GM06990 (cell line): ENCODE measurements at regions not wholly inside any gene's neighbourhood (a gene's known extent, or its start where the extent isn't known, plus 50 kb on each side); places are given as distances from the start of the nearest gene placed in this dataset.
"Not testable (repeated sequence)": the region's sequence is repeated elsewhere in the genome, so short reads cannot be mapped to it uniquely, and the experiment has no call there.

Experiments used
- DNase-seq: peaks from one replicate; pipeline ENCODE4 v3.0.0-alpha.2; 2011; ENCODE audit not compliant: insufficient read length; ENCODE audit errors: extremely low read depth
- H3K27me3 ChIP-seq: replicated peaks from 2 replicates; pipeline ENCODE4 v1.6.0; 2011; ENCODE audit warnings: low read length; ENCODE audit not compliant: control insufficient read depth, insufficient read depth
- H3K36me3 ChIP-seq: 2 replicates; pipeline ENCODE4 v1.5.1; 2011; ENCODE audit warnings: low read length; ENCODE audit not compliant: control insufficient read depth, insufficient read depth
- H3K4me3 ChIP-seq: replicated peaks from 2 replicates; pipeline ENCODE4 v1.5.1; 2011; ENCODE audit warnings: low read depth, mild to moderate bottlenecking, control low read depth, low read length
- TF ChIP-seq, protein P1 (sequence below): IDR thresholded peaks from 2 replicates; pipeline ENCODE4 v1.5.1; 2011; ENCODE audit warnings: low read length, control low read depth, mild to moderate bottlenecking, inconsistent platforms; ENCODE audit not compliant: insufficient read depth, poor library complexity, severe bottlenecking

DNA sequence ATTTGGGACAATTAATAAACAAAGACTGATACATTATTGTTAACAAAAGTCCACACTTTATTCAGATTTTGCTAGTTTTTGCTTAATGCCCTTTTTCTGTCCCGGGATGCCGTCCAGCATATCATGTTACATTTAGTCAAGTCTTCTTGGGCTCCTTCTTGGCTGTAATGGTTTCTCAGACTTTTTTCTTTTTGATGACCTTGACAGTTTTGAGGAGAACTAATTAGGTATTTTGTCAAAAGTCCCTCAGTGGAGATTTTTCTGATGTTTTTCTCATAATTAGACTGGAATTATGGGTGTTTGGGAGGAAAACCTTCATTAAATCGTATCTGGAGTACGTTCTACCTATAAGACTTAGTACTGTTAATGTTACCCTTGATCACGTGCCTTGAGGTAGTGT lies 177.2 kb downstream of the MCHR2 start:
- no peak overlapping the region for H3K4me3 ChIP-seq
- TF ChIP-seq, protein P1, sequence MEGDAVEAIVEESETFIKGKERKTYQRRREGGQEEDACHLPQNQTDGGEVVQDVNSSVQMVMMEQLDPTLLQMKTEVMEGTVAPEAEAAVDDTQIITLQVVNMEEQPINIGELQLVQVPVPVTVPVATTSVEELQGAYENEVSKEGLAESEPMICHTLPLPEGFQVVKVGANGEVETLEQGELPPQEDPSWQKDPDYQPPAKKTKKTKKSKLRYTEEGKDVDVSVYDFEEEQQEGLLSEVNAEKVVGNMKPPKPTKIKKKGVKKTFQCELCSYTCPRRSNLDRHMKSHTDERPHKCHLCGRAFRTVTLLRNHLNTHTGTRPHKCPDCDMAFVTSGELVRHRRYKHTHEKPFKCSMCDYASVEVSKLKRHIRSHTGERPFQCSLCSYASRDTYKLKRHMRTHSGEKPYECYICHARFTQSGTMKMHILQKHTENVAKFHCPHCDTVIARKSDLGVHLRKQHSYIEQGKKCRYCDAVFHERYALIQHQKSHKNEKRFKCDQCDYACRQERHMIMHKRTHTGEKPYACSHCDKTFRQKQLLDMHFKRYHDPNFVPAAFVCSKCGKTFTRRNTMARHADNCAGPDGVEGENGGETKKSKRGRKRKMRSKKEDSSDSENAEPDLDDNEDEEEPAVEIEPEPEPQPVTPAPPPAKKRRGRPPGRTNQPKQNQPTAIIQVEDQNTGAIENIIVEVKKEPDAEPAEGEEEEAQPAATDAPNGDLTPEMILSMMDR = no peak
- no peak for DNase-seq
- H3K27me3 ChIP-seq = no peaks in the 10 kb centered on the region; the same call in 1 of the 2 replicates
- H3K36me3 ChIP-seq = no peaks in the 10 kb centered on the region

DNA sequence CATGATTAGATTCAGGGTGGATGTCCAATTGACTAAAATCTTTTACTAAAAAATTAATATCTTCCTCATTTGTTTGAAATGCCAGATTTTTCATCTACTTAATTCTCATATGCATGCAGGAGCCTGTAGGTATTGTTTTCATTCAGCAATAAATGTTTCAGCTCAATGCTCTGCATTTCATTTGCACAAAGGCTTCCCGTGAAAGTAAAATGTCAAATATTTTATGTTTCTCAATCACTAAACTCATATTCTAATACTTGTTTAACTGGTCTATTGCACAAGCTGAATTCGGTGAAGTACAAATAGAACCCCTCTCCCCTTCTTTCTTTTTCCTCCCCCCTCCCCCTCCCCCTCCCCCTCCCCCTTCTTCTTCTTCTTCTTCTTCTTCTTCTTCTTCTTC lies 175.9 kb downstream of the MCHR2 start:
- DNase-seq = no peak
- no peaks in the 10 kb centered on the region for H3K36me3 ChIP-seq
- no peaks in the 10 kb centered on the region; the same call in 1 of the 2 replicates for H3K27me3 ChIP-seq
- TF ChIP-seq, protein P1 = no peak
- H3K4me3 ChIP-seq = no peak overlapping the region

DNA sequence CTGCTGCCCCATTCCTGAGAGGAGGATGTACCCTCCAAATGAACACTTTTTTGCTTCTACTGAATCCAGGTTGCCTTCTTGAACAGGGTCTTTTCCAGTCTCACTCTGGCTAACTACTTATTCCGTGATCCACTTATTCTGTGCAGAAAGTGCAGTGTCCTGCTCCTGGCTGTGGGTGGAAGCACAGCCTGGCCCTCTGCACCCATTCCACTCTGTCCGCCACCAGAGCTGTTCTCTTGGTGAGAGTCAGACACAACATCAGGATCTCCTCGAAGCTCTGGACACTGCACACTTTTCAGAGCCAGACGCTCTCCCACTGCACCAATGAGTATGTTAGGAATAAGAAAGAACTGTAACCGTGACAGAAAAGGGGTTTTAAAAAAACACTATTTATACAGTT lies 174.2 kb downstream of the MCHR2 start:
- TF ChIP-seq, protein P1 = no peak
- H3K4me3 ChIP-seq = no peak overlapping the region
- H3K27me3 ChIP-seq = no peaks in the 10 kb centered on the region; the same call in 1 of the 2 replicates
- no peak for DNase-seq
- H3K36me3 ChIP-seq = no peaks in the 10 kb centered on the region

DNA sequence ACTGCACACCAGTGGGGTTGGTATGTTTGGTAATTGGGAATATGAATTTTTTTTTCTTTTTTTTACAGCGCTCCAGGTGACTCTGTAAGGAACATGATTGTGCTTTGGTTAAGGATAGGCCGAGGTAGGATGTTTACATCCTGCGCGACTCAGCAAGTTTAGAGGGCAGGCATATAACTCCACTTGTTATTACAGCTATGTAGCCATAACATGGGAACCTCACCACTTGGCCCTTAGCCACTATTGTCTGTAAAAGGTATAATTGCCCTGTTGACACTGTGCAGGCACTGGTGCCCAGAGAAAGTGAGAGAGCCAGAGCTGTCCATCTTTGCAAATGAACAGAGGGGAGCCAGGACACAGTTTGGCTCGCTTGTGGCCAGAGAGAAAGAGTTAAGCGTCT lies 172.9 kb downstream of the MCHR2 start:
- Histone ChIP-seq H3K36me3 (no peaks in the 10 kb centered on the region), H3K27me3 (no peaks in the 10 kb centered on the region; the same call in 1 of the 2 replicates), H3K4me3 (no peak overlapping the region)
- TF ChIP-seq, protein P1 = no peak
- no peak for DNase-seq

DNA sequence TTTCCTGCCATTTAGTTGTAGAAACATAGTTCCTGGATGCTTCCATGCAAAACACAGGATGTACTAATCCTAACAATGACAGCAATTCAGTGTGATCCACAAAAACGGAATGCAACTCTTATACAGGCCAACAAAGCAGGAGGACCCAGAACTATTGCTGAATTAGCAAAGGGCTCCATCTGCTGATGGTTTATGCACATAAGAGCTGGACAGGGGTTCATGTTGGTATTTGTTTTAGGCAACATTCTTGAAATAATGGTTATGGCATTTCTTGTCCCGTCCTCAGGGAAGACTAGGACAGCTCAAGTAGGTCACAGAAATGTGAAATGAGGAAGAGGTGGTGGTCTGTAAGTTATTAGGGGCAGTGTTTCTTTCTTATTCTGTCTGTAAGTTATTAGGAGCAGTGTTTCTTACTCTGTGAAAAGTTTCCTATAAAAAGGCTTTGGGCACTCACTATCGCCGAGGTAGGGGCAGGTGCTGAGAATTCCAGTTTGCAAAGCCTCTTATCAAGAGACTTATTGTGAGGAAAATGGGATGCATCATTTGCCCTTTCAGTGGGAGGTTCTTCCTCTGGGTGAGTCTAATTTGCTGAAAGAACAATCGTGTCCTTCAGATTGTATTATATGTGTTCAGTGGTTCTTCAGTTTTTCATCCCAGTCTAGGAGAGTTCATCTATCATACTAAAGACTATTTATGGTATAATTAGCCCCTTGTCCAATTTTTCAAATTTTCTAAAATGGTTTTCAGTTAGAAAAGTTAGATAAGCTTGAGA lies 171.1 kb downstream of the MCHR2 start:
- no peaks in the 10 kb centered on the region; the same call in 1 of the 2 replicates for H3K27me3 ChIP-seq
- TF ChIP-seq, protein P1 = peak; percentile 43
- H3K36me3 ChIP-seq = no peaks in the 10 kb centered on the region
- no peak for DNase-seq
- H3K4me3 ChIP-seq = no peak overlapping the region; the same call in 1 of the 2 replicates

DNA sequence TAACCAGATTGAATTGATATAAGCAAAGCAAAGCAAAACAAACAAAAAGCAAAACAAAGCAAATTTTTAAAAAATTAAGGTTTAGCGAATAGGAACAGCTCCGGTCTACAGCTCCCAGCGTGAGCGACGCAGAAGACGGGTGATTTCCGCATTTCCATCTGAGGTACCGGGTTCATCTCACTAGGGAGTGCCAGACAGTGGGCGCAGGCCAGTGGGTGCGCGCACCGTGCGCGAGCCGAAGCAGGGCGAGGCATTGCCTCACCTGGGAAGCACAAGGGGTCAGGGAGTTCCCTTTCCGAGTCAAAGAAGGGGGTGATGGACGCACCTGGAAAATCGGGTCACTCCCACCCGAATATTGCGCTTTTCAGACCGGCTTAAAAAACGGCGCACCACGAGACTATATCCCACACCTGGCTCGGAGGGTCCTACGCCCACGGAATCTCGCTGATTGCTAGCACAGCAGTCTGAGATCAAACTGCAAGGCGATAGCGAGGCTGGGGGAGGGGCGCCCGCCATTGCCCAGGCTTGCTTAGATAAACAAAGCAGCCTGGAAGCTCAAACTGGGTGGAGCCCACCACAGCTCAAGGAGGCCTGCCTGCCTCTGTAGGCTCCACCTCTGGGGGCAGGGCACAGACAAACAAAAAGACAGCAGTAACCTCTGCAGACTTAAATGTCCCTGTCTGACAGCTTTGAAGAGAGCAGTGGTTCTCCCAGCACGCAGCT lies 170.3 kb downstream of the MCHR2 start:
- H3K27me3 ChIP-seq, DNase-seq, H3K4me3 ChIP-seq, H3K36me3 ChIP-seq: not testable (repeated sequence)
